Activated CD8-positive, alpha-beta memory T cell treated with anti-CD3 and anti-CD28 coated beads for 24 hours (primary cell): ENCODE measurements at regions not wholly inside any gene's neighbourhood (a gene's known extent, or its start where the extent isn't known, plus 50 kb on each side); places are given as distances from the start of the nearest gene placed in this dataset.

ENCODE experiments used
- DNase-seq: peaks from one replicate; pipeline ENCODE4 v3.0.0-alpha.2; 2020

DNA sequence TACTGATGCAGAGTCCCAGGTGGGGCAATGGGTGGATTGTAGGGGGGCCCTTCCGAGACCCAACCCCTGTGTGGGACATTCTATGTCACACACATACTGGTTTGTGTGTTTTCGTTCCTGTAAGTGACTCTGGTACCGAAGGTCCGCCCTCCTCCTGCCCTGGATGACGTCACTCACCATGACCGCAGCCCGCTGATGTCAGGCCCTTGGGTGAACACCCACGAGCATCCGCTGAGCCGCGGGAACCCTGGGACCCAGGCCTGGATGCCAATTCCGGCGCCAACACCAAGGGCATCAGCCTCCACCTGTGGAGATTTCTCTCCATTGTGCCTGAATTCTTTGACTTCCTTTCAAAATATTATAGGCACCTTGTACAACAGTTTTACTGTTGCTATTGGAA is 184.3 kb downstream of the MTRR start:
- DNase-seq: no peak

DNA sequence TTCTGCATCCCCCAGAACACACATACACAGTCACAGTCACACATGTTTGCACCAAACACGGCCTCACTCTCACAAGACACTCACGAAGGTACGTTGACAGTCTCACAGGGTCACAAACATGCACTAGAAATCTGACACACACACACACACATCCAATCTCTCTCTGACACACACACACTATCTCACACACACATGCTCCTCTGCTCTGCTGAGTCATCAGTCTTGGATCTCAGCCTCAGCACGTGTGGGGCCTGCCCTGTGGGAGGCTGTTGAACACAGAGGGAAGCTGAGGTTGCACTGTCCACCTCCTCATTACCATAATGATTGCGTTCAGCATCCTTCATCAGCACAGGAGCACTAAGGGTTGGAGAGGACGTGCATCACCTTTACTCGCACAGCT is 188.8 kb downstream of the MTRR start:
- no peak for DNase-seq

DNA sequence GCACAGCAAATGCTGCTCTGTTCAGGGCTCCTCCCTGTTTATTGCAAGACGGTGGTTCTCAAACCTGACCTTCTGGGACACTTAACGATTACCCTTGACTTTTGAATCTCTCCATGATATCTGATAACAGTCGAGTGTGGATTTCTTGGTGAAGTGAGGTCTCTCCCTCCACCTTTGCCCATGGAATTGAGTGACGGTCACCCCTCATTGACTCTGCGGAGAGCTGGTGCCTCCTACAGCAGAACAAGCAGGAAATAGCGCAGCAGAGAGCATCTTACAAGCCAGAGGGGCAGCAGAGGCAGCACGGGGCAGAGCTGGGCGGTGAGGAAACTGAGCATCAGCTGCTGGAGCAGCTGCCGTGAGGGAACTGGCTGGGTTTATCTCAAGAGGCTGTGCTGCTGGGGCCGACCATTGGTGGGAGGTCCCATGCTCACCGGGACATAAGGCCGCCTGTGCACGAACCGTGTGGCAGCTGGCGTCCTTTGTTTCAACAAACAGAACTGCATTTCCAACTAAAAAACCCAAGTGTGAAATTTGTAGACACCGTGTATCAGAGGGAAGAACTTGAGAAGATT is 189.8 kb downstream of the MTRR start:
- DNase-seq: no peak

DNA sequence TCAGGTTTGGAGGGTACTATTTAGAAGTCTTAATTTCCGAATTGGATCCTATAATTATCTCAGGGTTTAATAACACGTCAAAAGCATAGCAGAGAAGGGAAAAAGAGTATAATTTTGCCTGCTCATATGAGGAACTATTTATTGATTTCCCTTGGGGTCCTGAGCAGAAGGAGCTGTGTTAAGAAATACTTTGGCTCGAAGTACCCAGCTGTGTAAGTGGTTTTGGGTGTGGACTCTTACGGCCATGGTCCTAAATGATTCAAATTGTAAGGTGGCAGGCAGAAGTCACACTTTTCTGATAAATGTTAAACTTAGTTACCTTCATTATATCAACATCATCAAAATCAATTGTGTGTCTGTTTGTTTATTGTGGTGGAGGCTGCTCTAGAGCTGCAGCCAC is 190.4 kb downstream of the MTRR start:
- no peak for DNase-seq

DNA sequence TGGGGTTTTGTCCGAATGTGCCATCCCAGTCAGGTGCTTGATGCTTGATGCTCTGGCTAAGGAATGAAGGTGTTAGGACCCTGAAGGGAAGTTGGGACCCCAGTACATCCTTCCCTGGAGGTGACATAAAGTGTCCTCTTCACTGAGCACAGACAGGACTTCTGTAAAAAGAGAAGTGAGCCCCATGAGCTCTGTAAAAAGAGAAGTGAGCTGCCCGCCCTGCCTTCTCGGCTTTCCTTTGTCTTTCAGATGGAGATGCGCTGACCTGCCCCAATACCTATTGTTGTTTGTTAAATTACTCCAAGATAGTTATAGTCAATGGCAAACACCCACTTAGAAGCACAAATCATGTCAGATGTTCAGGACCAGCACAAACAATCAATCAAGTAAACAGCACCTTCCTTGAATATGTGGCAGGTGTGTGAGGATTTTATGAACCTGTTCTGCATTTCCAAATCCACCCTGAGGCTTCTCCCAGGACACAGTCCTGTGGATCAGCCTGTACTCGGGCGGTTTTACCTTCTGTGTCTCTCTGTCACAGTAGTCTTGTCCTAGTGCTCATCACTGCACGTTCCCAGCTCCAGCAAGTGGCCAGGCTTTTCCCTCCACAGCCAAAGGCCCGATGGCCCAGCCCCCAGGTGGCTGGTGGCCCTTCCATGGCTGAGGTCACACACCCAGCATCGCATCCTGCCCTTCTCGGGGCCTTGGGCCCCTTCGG is 191.4 kb downstream of the MTRR start:
- DNase-seq: no peak

DNA sequence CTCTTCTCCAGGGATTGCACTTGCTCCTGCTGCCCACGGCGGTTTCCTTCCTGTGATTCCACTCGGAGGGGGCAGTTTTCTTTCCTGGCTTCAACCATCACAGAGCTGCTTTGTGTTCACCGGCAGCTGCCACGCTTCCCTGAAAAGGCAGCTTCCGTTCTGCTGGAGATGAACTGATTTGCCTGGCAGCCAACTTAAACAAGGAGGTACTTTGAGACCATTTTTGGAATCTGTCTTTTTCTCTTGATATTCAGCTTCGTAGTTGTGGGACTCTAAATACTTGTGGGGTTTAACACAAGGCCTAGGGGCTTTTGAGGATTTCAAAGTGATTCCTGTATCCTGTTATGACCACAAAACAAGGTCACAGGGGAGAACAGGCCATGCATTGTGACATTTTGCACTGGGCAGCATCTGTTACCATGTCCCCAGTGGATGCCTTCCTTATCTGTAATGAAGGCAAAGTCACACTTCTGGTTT is 192.0 kb downstream of the MTRR start:
- DNase-seq: no peak

DNA sequence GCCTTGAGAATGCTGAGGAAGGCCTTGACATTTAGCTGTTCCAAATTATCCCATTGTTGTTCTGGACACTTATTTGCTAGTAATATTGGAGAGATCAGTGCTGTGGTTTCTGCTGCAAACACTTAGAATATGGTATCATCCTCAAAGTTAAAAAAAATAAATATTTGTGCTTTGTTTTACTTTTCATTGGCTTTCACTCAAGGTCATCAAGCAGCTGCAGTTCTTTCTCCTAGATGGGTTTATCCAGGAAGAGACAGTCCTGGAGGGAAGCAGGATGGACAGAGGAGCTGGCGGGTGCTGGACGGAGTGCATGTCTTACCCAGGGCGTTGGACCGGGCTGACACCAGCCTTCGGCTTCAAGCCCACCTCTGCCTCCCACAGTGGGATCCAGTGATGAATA is 193.6 kb downstream of the MTRR start:
- DNase-seq: no peak

DNA sequence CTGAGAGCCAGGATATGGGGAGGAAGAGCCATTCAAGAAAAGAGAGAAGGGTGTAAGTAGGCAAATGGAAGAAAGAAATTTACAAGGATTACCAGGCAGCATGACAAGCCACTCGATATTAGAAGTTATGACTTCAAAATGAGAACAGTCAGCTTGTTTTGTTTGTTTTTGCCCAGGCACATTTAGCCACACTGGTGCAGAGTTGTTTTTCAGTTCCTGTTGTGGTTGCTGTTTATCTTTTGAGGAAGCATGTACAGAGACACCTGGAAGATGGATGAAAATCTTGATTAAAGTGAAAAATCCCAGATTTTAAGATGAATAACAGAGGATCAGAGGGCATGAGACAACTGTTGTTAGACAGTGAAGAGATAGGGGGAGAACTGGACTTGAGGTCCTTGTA is 199.1 kb downstream of the MTRR start:
- DNase-seq: no peak

DNA sequence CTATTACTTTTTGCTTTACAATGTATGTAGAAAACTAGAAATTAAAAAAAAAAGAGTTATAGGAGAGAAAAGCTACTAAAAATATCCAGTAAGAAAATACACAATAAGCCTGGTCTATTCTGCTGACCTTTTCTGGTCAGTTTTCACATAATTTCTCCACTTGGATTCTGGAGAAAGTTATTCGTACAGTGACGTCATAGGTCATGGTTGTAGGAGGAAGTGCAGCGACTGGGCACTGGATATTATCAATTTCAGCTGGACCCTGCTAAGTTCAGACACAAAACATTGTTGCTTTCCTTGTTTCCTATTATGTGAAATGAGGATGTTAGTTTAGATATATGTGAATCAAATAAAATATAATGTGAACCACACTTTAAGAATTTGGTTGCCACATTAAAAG is 201.2 kb downstream of the MTRR start:
- no peak for DNase-seq

DNA sequence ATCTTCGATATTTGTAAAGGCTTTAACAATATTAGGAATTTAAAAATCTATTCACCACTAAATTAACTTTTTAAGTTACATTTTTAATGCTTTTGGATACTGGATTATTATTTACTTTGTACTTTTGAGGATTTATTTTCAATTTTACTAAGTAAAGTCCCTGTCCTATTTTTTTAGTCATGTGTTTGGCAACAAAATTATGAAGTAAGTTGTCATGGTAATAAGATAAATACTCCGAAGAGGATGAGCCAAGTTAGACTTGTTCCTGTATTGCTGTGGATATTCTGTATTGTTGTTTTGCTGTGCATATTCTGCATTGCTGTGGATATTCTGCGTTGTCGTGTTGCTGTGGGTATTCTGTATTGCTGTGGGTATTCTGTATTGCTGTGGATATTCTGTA is 210.1 kb downstream of the MTRR start:
- no peak for DNase-seq

DNA sequence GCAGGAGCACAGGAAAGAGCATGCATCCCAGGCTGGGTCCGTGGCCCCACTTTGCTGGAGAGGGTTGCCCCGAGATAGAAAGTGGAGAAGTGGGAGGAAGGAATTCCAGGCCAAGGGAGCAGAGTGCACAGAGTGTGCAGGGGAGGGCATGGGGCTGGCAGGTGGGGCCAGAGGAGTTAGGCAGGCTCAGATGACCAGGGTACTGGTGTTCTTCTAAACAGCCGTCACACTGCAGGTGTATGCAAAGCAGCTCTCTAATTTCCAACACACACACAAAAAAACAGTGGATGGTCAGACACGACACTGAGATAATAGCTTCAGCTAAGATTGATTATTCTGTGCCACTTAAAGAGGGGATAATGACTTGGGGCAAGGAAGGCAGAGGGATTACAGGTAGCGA is 212.2 kb downstream of the MTRR start:
- DNase-seq: no peak

DNA sequence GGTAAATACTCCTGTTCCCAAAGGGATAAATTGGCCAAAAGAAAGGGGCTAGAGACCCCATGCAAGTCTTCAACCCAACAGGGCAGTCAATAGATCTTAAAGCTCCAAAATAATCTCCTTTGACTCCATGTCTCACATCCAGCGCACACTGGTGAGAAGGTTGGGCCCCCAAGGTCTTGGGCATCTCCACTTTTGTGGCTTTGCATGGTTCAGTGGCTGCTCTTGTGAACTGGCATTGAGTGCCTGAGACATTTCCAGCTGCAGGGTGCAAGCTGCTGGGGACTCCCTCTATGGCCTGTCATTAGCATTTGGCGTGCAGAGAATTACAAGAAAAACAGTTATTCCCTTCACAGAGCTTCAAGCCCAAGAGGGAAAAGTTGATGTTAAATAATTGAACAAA is 224.7 kb downstream of the MTRR start:
- no peak for DNase-seq

DNA sequence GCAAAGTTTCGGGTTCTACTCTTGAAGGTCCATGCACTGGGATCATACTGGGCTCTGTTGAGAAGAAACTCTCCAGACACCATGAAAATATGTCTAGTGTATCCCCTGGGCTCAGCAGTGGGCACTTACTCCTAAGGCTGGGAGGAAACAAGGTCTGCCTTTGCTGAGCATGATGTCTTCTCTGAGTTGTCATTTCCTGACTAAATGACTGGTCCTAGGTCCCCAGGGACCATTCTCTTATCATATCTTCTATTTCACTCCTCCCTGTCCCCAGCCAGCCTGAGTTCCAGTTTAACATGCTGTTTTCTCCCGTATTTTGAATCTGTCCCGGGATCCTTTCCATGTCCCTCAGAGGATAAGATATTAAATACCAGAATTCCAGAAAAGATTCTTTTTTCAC is 225.4 kb downstream of the MTRR start:
- DNase-seq: no peak

DNA sequence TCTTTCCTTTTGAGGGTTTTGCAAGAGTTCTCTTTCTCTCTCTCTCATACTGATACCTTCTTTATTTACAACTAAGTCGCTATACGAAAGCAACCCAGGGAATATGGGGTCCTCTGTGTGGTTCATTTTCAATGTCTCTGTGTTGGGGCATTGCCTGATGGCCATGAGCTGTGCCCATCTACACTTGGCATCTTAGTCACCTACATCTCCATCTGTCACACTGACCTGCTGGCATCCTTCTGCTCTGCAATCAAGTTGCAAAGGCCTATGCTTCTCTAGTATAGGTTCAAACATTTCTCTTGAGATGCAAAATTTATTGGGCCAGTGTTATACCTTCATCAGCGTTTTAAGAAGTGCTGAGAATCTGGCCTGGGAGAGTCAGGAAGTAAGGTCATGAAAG is 228.2 kb downstream of the MTRR start:
- no peak for DNase-seq

DNA sequence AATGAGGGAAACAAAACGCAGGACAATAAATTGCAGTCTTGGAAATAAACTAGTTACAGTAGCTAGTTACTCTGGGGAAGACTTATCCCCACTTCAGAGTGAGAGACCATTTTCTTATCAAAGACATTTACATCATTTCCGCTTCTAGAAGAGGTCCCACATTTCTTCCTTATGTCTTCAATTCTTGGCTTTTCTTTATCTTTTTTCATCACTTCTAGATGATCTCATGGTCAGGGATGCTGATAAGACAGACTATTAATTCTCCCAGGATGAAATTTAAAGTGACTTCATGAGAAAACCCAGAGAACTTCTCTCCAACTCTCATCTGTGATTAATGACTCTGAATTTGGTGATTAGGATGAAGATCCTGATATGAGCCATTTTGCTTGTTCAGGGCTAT is 229.1 kb downstream of the MTRR start:
- no peak for DNase-seq

DNA sequence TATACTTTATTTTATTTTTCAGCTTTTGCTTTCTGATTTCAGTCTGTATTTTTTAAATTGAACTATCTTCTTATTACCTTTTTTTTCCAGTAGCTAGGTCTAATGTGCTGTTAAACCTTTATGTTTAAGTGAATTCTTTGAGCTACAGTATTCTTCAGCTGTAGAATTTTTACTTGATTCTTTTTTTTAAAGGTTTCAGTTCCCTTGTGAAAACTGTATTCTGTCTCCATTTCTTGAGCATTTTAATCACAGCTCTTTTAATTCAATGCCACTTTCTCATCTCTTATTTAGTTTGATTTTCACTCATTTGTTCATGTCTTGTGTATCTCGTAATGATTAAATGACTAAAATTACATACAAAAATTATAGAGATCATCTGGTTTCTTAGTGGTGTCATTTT is 233.8 kb downstream of the MTRR start:
- DNase-seq: no peak

DNA sequence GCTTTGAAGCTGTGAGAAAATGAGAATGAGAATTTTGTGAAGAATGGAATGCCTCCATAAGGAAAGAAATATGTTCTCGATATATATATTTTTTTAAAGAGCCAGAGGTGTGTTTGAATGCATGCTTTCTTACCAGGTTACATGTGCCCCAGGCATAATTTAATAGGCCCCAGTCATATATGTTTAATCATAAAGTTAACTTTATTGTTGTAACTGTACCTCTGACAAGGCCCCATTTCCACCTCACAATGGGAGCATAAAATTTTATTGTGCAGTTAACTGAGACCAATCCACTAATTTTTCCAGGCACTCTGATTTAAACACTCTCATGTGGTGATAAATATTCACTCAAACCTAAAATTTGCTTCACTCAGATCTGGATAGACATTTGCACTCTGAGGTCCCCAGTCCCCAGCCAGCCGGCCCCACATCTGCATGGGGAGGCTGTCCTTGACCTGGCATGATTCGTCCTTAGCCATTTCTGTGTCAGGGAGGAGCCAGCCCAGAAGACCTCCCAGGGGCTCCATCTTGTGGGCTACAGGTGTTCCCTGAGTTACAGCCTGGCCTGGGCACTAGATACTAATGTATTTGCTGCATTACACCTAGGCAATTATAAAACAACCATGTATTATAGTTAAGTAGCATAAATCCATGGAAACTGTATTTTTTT is 245.8 kb downstream of the MTRR start:
- no peak for DNase-seq

DNA sequence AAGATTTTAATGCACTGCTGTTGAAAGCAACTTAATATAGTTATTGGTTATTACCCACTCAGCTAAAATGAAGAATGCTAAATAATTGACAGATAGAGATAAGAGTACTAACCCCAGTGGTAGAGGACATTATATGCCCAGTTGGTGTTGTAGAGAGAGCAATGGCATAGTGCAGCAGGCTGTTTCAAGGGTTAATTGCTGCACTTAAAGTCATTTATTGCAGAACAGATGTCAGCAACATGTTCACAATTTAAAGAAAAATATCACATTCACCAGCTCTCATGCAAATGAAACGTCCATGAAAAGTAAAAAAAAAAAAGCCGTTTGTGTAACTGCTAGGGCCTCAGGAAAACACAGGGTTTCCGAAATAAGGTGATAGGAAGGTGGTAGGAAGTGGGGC is 254.6 kb downstream of the MTRR start:
- DNase-seq: no peak

DNA sequence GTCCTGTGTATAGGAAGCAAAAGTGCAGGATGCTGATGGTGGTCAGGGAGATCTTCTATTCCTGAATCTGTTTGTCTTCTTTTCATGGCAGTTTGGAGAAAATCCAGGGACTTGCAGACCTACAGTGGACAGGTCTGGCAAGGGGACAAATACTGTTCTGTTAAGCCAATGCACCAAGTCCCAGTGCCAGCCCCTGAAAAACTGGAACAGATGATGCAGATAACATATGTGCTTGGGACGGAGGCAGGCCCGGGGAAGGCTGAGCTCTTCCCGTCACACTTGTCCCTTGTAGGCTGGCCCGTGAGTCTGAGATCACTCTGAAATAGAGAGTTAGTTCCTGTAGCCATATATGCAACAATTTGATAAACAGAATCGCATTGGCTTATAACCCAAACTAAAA is 265.7 kb downstream of the MTRR start:
- DNase-seq: no peak

DNA sequence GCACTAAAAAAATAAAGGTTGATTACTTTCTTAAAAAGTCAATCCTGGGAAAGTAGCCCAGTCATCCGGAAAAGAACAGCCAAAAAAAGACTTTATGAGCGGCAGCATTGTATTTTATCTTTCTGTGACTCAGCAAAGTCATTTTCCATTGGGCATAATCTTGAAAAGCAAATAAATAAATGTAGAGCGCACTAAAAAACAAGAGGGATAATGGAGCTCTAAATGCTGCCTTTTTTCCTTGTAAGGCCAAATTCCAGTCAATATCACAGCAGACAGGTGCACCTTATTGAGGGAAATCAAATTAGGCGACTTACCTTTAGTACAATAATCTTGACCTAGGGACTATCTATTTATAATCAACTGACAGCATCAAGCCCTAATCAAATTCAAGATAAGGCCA is 266.8 kb downstream of the MTRR start:
- DNase-seq: no peak

DNA sequence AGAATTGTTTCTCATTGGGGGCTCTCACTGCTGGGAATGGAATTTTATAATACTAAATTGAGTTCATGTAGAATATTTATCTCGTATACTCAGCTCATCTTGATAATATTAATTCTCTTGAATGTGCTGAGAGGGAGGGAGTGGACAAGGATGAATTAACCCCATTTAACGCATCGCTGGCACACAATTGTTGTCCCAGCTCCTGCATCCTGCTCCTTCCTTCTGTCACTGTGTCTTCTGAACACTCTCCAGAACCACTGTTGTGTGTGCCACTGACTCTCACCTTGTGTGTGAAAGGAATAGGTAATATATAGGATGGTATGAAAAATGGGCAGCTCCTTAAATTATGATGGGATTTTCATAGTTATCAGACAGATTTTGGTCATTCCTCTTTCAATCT is 267.3 kb downstream of the MTRR start:
- DNase-seq: no peak

DNA sequence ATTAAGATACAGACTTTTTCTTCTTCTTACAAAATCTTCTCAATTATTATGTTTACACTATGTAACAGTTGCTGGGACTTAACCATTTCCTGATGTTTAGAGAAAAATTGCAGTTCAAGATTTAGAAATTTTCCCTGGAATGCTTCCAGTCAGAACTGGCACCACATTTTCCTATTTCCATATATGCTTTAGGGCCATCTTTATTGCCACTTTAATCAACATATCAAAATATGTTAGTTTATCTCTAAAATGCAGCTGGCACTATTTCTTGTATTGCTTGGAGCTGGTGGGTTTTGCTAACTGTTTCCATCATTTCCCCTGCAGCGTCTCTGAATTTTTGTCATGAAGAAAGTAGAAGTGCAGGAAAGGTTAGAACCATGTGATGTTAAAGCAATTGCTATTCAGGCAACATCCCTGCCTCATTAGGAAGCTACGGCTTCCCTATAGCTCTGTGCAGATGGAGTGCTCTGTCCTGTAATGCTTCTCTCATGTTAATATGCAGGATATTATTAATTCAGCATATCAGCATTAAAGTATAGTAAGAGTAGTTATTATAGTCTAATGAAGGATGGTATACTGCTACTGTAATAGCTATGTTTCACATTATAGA is 269.1 kb downstream of the MTRR start:
- no peak for DNase-seq

DNA sequence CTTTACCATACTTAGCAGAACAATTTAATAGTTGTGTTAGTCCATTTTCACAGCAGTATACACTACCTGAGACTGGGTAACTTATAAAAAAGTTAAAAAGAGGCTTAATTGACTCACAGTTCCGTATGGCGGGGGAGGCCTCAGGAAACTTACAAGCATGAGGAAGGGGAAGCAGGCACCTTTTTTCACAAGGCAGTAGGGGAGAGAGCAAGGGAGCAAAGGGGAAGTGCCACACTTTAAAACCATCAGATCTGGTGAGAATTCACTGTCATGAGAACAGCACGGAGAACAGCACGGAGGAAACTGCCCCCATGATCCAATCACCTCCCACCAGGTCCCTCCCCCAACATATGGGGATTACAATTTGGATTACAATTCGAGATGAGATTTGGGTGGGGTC is 269.9 kb downstream of the MTRR start:
- no peak for DNase-seq

DNA sequence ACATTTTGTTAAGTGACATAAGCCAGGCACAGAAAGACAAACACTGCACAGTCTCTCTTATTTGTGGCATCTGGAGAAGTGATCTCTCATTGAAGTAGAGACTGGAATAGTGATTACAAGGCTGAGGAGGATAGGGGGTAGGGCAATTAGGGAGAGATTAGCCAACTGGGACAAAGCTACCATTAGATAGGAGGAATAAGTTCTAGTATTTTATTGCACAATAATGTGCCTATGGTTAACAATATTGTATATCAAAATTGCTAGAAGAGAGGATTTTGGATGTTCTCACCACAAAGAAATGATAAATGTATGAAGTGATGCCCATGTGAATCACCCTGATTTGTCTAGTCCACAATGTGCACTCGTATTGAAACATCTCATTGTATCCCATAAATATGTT is 281.8 kb downstream of the MTRR start:
- DNase-seq: no peak
